AG04450 (cell line): ENCODE measurements at regions not wholly inside any gene's neighbourhood (a gene's known extent, or its start where the extent isn't known, plus 50 kb on each side); places are given as distances from the start of the nearest gene placed in this dataset.

Source experiments
- CTCF ChIA-PET: fragments of 300-600, 350-600 bp; formaldehyde crosslinking; extraction: SDS; loops from one replicate; lab custom pipeline; 2022; ENCODE audit warnings: antibody characterized with exemption, inconsistent platforms; lab: Charles Lee
- POLR2A ChIA-PET: fragments of 350-600 bp; formaldehyde crosslinking; extraction: SDS; loops from one replicate; lab custom pipeline; 2021; ENCODE audit warnings: antibody characterized with exemption, inconsistent platforms; lab: Yijun Ruan, JAX
- DNase-seq: peaks from one replicate; pipeline ENCODE4 v3.0.0-alpha.2; 2011; ENCODE audit warnings: low read depth, low spot score
- H3K27ac ChIP-seq: one replicate; pipeline ENCODE4 v1.5.1; 2012; ENCODE audit warnings: low read depth, low read length, control low read depth
- H3K27me3 ChIP-seq: one replicate; pipeline ENCODE4 v1.6.0; 2012; ENCODE audit warnings: low read length; ENCODE audit not compliant: control insufficient read depth, insufficient read depth
- H3K4me3 ChIP-seq: 2 replicates; pipeline ENCODE4 v1.5.1; 2011; ENCODE audit warnings: mild to moderate bottlenecking, low read depth, low read length, control low read depth
- H3K9me3 ChIP-seq: 2 replicates; pipeline ENCODE4 v1.5.1; 2012; ENCODE audit warnings: low read length; ENCODE audit not compliant: control insufficient read depth, insufficient read depth
- CTCF ChIP-seq: IDR thresholded peaks from 2 replicates; pipeline ENCODE4 v1.5.1; 2011; ENCODE audit warnings: low read depth, low read length, control low read depth, inconsistent platforms

- H3K27me3 ChIP-seq: no peaks in the 10 kb centered on the region
- no peak overlapping the region for H3K4me3 ChIP-seq
- no peak for DNase-seq
- ChIA-PET CTCF (interaction anchor here (2.7 kb wide), 1 partner anchor 13 kb away, joined by 23 read pairs; no protein-coding TSS in a partner anchor), POLR2A (no interaction called here)
- no peaks in the 10 kb centered on the region for H3K9me3 ChIP-seq
- no peak for TF ChIP-seq CTCF
- H3K27ac ChIP-seq: no peak overlapping the region
Measured at GRCh38 chr5:118778941-118779340, 209.4 kb downstream of the DTWD2 start.

- CTCF ChIA-PET: interaction anchor here (0.9 to 1.8 kb wide), 2 partner anchors 11 to 14 kb away, joined by 3 to 6 read pairs; no protein-coding TSS in a partner anchor
Measured at GRCh38 chr5:118777189-118777736, 211.1 kb downstream of the DTWD2 start.

GRCh38 chr5:118776755-118777154 lies 211.6 kb downstream of the DTWD2 start:
- ChIA-PET POLR2A (no interaction called here), CTCF (interaction anchor here (0.9 to 3.1 kb wide), 3 partner anchors 11 to 16 kb away, joined by 3 to 13 read pairs (median 6); no protein-coding TSS in a partner anchor)
- no peak for DNase-seq
- no peak for TF ChIP-seq CTCF
- Histone ChIP-seq H3K27me3 (no peaks in the 10 kb centered on the region), H3K27ac (no peak overlapping the region), H3K9me3 (no peaks in the 10 kb centered on the region), H3K4me3 (no peak overlapping the region)

More at GRCh38 chr5:118777189-118777736, 211.1 kb downstream of the DTWD2 start:
- Histone ChIP-seq H3K27ac (no peak overlapping the region), H3K27me3 (no peaks in the 10 kb centered on the region), H3K4me3 (no peak overlapping the region), H3K9me3 (no peaks in the 10 kb centered on the region)
- DNase-seq: no peak
- no peak for TF ChIP-seq CTCF
- POLR2A ChIA-PET: no interaction called here

GRCh38 chr5:118775790-118776499 lies 212.4 kb downstream of the DTWD2 start:
- Histone ChIP-seq H3K27ac (no peak overlapping the region), H3K4me3 (no peak overlapping the region), H3K27me3 (no peaks in the 10 kb centered on the region), H3K9me3 (no peaks in the 10 kb centered on the region)
- no peak for TF ChIP-seq CTCF
- ChIA-PET POLR2A (no interaction called here), CTCF (interaction anchor here (3.1 kb wide), 1 partner anchor 16 kb away, joined by 13 read pairs; no protein-coding TSS in a partner anchor)
- DNase-seq: no peak

- no peak overlapping the region for H3K4me3 ChIP-seq
- no peaks in the 10 kb centered on the region for H3K9me3 ChIP-seq
- no peak for TF ChIP-seq CTCF
- no peak for DNase-seq
- POLR2A ChIA-PET: no interaction called here
- H3K27me3 ChIP-seq: no peaks in the 10 kb centered on the region
- no peak overlapping the region for H3K27ac ChIP-seq
- CTCF ChIA-PET: no interaction called here
Measured at GRCh38 chr5:118768607-118769175, 219.7 kb downstream of the DTWD2 start.
